Activated CD4-positive, alpha-beta T cell treated with anti-CD3 and anti-CD28 coated beads, Interleukin-2, amount 10 ng/mL, durations not matched to agents 7 days and 5 days (primary cell): ENCODE measurements at regions not wholly inside any gene's neighbourhood (a gene's known extent, or its start where the extent isn't known, plus 50 kb on each side); places are given as distances from the start of the nearest gene placed in this dataset.
"Not testable (repeated sequence)": the region's sequence is repeated elsewhere in the genome, so short reads cannot be mapped to it uniquely, and the experiment has no call there.

ENCODE experiments used
- CTCF ChIA-PET: fragments of 350-600 bp; sonication (Branson Sonifier 250); formaldehyde crosslinking; loops from one replicate; lab custom pipeline; 2021; ENCODE audit warnings: antibody characterized with exemption; lab: Charles Lee
- POLR2A ChIA-PET: fragments of 350-600 bp; sonication (Branson Sonifier 250); formaldehyde crosslinking; loops from one replicate; lab custom pipeline; 2021; ENCODE audit warnings: antibody characterized with exemption; lab: Charles Lee
- DNase-seq: peaks from one replicate; pipeline ENCODE4 v3.0.0-alpha.2; 2020
- H3K27ac Mint-ChIP-seq: one replicate; pipeline ENCODE4 v1.8.0; 2021; ENCODE audit warnings: mild to moderate bottlenecking, moderate library complexity, mixed read lengths
- H3K27me3 Mint-ChIP-seq: one replicate; pipeline ENCODE4 v1.8.0; 2021; ENCODE audit warnings: mixed read lengths
- H3K36me3 Mint-ChIP-seq: one replicate; pipeline ENCODE4 v1.8.0; 2021; ENCODE audit warnings: low read depth, mixed read lengths
- H3K4me1 Mint-ChIP-seq: one replicate; pipeline ENCODE4 v1.8.0; 2021; ENCODE audit warnings: mixed read lengths
- H3K4me3 Mint-ChIP-seq: one replicate; pipeline ENCODE4 v1.8.0; 2021; ENCODE audit warnings: mild to moderate bottlenecking, moderate library complexity, mixed read lengths
- H3K9me3 Mint-ChIP-seq: one replicate; pipeline ENCODE4 v1.8.0; 2021; ENCODE audit warnings: mixed read lengths

GRCh38 chr15:67924359-67924974, 84.6 kb upstream of the RNU6-1 start:
- H3K9me3 Mint-ChIP-seq = peaks cover 12% of the 10 kb centered on the region
- CTCF ChIA-PET = no interaction called here
- H3K27me3 Mint-ChIP-seq = no peaks in the 10 kb centered on the region
- H3K4me3 Mint-ChIP-seq = no peak overlapping the region
- POLR2A ChIA-PET = interaction anchor here (0.6 kb wide), 1 partner anchor 1317 kb away, joined by 6 read pairs; no protein-coding TSS in a partner anchor
- H3K27ac Mint-ChIP-seq = no peak overlapping the region
- no peaks in the 10 kb centered on the region for H3K36me3 Mint-ChIP-seq
- H3K4me1 Mint-ChIP-seq = no peaks in the 10 kb centered on the region
- no peak for DNase-seq

GRCh38 chr15:67925182-67925581, 85.3 kb upstream of the RNU6-1 start:
- CTCF ChIA-PET = no interaction called here
- no peak overlapping the region for H3K4me3 Mint-ChIP-seq
- H3K27me3 Mint-ChIP-seq = no peaks in the 10 kb centered on the region
- H3K4me1 Mint-ChIP-seq = no peaks in the 10 kb centered on the region
- DNase-seq = no peak
- POLR2A ChIA-PET = no interaction called here
- no peak overlapping the region for H3K27ac Mint-ChIP-seq
- no peaks in the 10 kb centered on the region for H3K36me3 Mint-ChIP-seq
- H3K9me3 Mint-ChIP-seq = peaks cover 12% of the 10 kb centered on the region

- ChIA-PET CTCF (no interaction called here), POLR2A (no interaction called here)
- peaks cover 12% of the 10 kb centered on the region for H3K9me3 Mint-ChIP-seq
- H3K27me3 Mint-ChIP-seq = no peaks in the 10 kb centered on the region
- no peak for DNase-seq
- no peak overlapping the region for H3K4me3 Mint-ChIP-seq
- no peak overlapping the region for H3K27ac Mint-ChIP-seq
- no peaks in the 10 kb centered on the region for H3K36me3 Mint-ChIP-seq
- H3K4me1 Mint-ChIP-seq = no peaks in the 10 kb centered on the region
These were observed 87.8 kb upstream of the RNU6-1 start for GRCh38 chr15:67927501-67928168.

- ChIA-PET POLR2A (no interaction called here), CTCF (no interaction called here)
- Mint-ChIP-seq H3K4me3 (no peak overlapping the region), H3K9me3 (peaks cover 8% of the 10 kb centered on the region), H3K27me3 (no peaks in the 10 kb centered on the region), H3K36me3 (no peaks in the 10 kb centered on the region), H3K27ac (no peak overlapping the region), H3K4me1 (no peaks in the 10 kb centered on the region)
- DNase-seq = no peak
These were observed 88.8 kb upstream of the RNU6-1 start for GRCh38 chr15:67928666-67929065.

- ChIA-PET POLR2A (no interaction called here), CTCF (no interaction called here)
- Mint-ChIP-seq H3K36me3 (no peaks in the 10 kb centered on the region), H3K4me3 (no peak overlapping the region), H3K27ac (no peak overlapping the region), H3K9me3 (no peaks in the 10 kb centered on the region), H3K4me1 (no peaks in the 10 kb centered on the region), H3K27me3 (no peaks in the 10 kb centered on the region)
- no peak for DNase-seq
These were observed 90.9 kb upstream of the RNU6-1 start for GRCh38 chr15:67930720-67931119.

- Mint-ChIP-seq H3K9me3 (no peaks in the 10 kb centered on the region), H3K4me3 (no peak overlapping the region), H3K27me3 (no peaks in the 10 kb centered on the region), H3K36me3 (no peaks in the 10 kb centered on the region), H3K27ac (no peak overlapping the region), H3K4me1 (no peaks in the 10 kb centered on the region)
- POLR2A ChIA-PET = no interaction called here
- CTCF ChIA-PET = no interaction called here
- no peak for DNase-seq
These were observed 92.0 kb upstream of the RNU6-1 start for GRCh38 chr15:67931861-67932260.

GRCh38 chr15:67934126-67934525, 94.3 kb upstream of the RNU6-1 start:
- H3K4me1 Mint-ChIP-seq, POLR2A ChIA-PET, H3K27ac Mint-ChIP-seq, H3K4me3 Mint-ChIP-seq, H3K36me3 Mint-ChIP-seq, H3K9me3 Mint-ChIP-seq, DNase-seq, H3K27me3 Mint-ChIP-seq, CTCF ChIA-PET: not testable (repeated sequence)

GRCh38 chr15:67935244-67935643, 95.4 kb upstream of the RNU6-1 start:
- CTCF ChIA-PET = no interaction called here
- POLR2A ChIA-PET = no interaction called here
- DNase-seq = no peak
- H3K9me3 Mint-ChIP-seq = no peaks in the 10 kb centered on the region
- H3K27ac Mint-ChIP-seq = no peak overlapping the region
- H3K27me3 Mint-ChIP-seq = no peaks in the 10 kb centered on the region
- H3K4me1 Mint-ChIP-seq = no peaks in the 10 kb centered on the region
- H3K36me3 Mint-ChIP-seq = no peaks in the 10 kb centered on the region
- no peak overlapping the region for H3K4me3 Mint-ChIP-seq

- ChIA-PET POLR2A (no interaction called here), CTCF (interaction anchor here (0.9 kb wide), 1 partner anchor 12 kb away, joined by 3 read pairs; no protein-coding TSS in a partner anchor)
- H3K27ac Mint-ChIP-seq = no peak overlapping the region
- H3K4me1 Mint-ChIP-seq = no peaks in the 10 kb centered on the region
- no peaks in the 10 kb centered on the region for H3K9me3 Mint-ChIP-seq
- DNase-seq = no peak
- H3K27me3 Mint-ChIP-seq = peaks cover 2% of the 10 kb centered on the region
- H3K4me3 Mint-ChIP-seq = no peak overlapping the region
- H3K36me3 Mint-ChIP-seq = no peaks in the 10 kb centered on the region
These were observed 96.4 kb upstream of the RNU6-1 start for GRCh38 chr15:67936258-67936657.

- no peak for DNase-seq
- POLR2A ChIA-PET = no interaction called here
- Mint-ChIP-seq H3K27ac (no peak overlapping the region), H3K36me3 (no peaks in the 10 kb centered on the region), H3K27me3 (peaks cover 2% of the 10 kb centered on the region), H3K9me3 (no peaks in the 10 kb centered on the region), H3K4me3 (no peak overlapping the region), H3K4me1 (no peaks in the 10 kb centered on the region)
- CTCF ChIA-PET = interaction anchor here (0.9 kb wide), 1 partner anchor 11 kb away, joined by 3 read pairs; no protein-coding TSS in a partner anchor
These were observed 97.4 kb upstream of the RNU6-1 start for GRCh38 chr15:67937153-67937761.

- POLR2A ChIA-PET, H3K27ac Mint-ChIP-seq, CTCF ChIA-PET, DNase-seq, H3K9me3 Mint-ChIP-seq, H3K4me1 Mint-ChIP-seq, H3K36me3 Mint-ChIP-seq, H3K27me3 Mint-ChIP-seq, H3K4me3 Mint-ChIP-seq: not testable (repeated sequence)
These were observed 99.3 kb upstream of the RNU6-1 start for GRCh38 chr15:67939179-67939578.

GRCh38 chr15:67939588-67940323, 99.9 kb upstream of the RNU6-1 start:
- H3K4me1 Mint-ChIP-seq, POLR2A ChIA-PET, H3K27ac Mint-ChIP-seq, H3K4me3 Mint-ChIP-seq, DNase-seq, H3K27me3 Mint-ChIP-seq, CTCF ChIA-PET, H3K36me3 Mint-ChIP-seq, H3K9me3 Mint-ChIP-seq: not testable (repeated sequence)

GRCh38 chr15:67940324-67940719, 100.5 kb upstream of the RNU6-1 start:
- Mint-ChIP-seq H3K4me3 (no peak overlapping the region), H3K27me3 (peaks cover 2% of the 10 kb centered on the region), H3K9me3 (no peaks in the 10 kb centered on the region), H3K36me3 (no peaks in the 10 kb centered on the region), H3K4me1 (no peaks in the 10 kb centered on the region), H3K27ac (no peak overlapping the region)
- CTCF ChIA-PET = no interaction called here
- POLR2A ChIA-PET = no interaction called here
- no peak for DNase-seq
